ENCODE measurements at regions not wholly inside any gene's neighbourhood (a gene's known extent, or its start where the extent isn't known, plus 50 kb on each side); places are given as distances from the start of the nearest gene placed in this dataset.

- FAIRE-seq = no peak
Observed at GRCh38 chr4:149140841-149141240, 674.8 kb downstream of the IQCM start.

GRCh38 chr4:149136951-149137620, 678.6 kb downstream of the IQCM start:
- no peak for DNase-seq (ENCODE audit: extremely low spot score, insufficient read length, low read depth)

More at GRCh38 chr4:149140841-149141240, 674.8 kb downstream of the IQCM start:
- DNase-seq (ENCODE audit: extremely low spot score, insufficient read length, low read depth) = no peak

GRCh38 chr4:149135062-149135461, 680.6 kb downstream of the IQCM start:
- no peak for DNase-seq (ENCODE audit: extremely low spot score, insufficient read length, low read depth)
- no peak for FAIRE-seq

More at GRCh38 chr4:149136951-149137620, 678.6 kb downstream of the IQCM start:
- no peak for FAIRE-seq

- FAIRE-seq = no peak
- no peak for DNase-seq (ENCODE audit: extremely low spot score, insufficient read length, low read depth)
Observed at GRCh38 chr4:149121023-149121404, 678.8 kb upstream of the NR3C2 start.

GRCh38 chr4:149120331-149121022, 678.3 kb upstream of the NR3C2 start:
- FAIRE-seq = no peak
- no peak for DNase-seq (ENCODE audit: extremely low spot score, insufficient read length, low read depth)

- FAIRE-seq (no peak), DNase-seq (ENCODE audit: extremely low spot score, insufficient read length, low read depth) (no peak)
Observed at GRCh38 chr4:149116806-149117205, 674.6 kb upstream of the NR3C2 start.

GRCh38 chr4:149113804-149114430, 671.7 kb upstream of the NR3C2 start:
- DNase-seq (ENCODE audit: extremely low spot score, insufficient read length, low read depth) = no peak
- no peak for FAIRE-seq

- no peak for FAIRE-seq
- DNase-seq (ENCODE audit: extremely low spot score, insufficient read length, low read depth) = no peak
Observed at GRCh38 chr4:149112109-149112508, 669.9 kb upstream of the NR3C2 start.

GRCh38 chr4:149110481-149110880, 668.3 kb upstream of the NR3C2 start:
- no peak for FAIRE-seq
- no peak for DNase-seq (ENCODE audit: extremely low spot score, insufficient read length, low read depth)

GRCh38 chr4:149108626-149109025, 666.4 kb upstream of the NR3C2 start:
- FAIRE-seq (no peak), DNase-seq (ENCODE audit: extremely low spot score, insufficient read length, low read depth) (no peak)

GRCh38 chr4:149102765-149103164, 660.6 kb upstream of the NR3C2 start:
- FAIRE-seq = no peak

GRCh38 chr4:149101649-149102048, 659.4 kb upstream of the NR3C2 start:
- no peak for DNase-seq (ENCODE audit: extremely low spot score, insufficient read length, low read depth)
- FAIRE-seq = no peak

More at GRCh38 chr4:149102765-149103164, 660.6 kb upstream of the NR3C2 start:
- no peak for DNase-seq (ENCODE audit: extremely low spot score, insufficient read length, low read depth)

- DNase-seq (ENCODE audit: extremely low spot score, insufficient read length, low read depth) = no peak
- no peak for FAIRE-seq
Observed at GRCh38 chr4:149095811-149096210, 653.6 kb upstream of the NR3C2 start.

- FAIRE-seq (no peak), DNase-seq (ENCODE audit: extremely low spot score, insufficient read length, low read depth) (no peak)
Observed at GRCh38 chr4:149095001-149095400, 652.8 kb upstream of the NR3C2 start.

- no peak for FAIRE-seq
- DNase-seq (ENCODE audit: extremely low spot score, insufficient read length, low read depth) = no peak
Observed at GRCh38 chr4:149084144-149084543, 641.9 kb upstream of the NR3C2 start.

- no peak for FAIRE-seq
- DNase-seq (ENCODE audit: extremely low spot score, insufficient read length, low read depth) = no peak
Observed at GRCh38 chr4:149077181-149077580, 635.0 kb upstream of the NR3C2 start.

- DNase-seq (ENCODE audit: extremely low spot score, insufficient read length, low read depth) = no peak
- FAIRE-seq = no peak
Observed at GRCh38 chr4:149076401-149076800, 634.2 kb upstream of the NR3C2 start.

GRCh38 chr4:149072384-149072783, 630.2 kb upstream of the NR3C2 start:
- no peak for DNase-seq (ENCODE audit: extremely low spot score, insufficient read length, low read depth)
- no peak for FAIRE-seq

- FAIRE-seq = no peak
- no peak for DNase-seq (ENCODE audit: extremely low spot score, insufficient read length, low read depth)
Observed at GRCh38 chr4:149065753-149066152, 623.5 kb upstream of the NR3C2 start.

- no peak for DNase-seq (ENCODE audit: extremely low spot score, insufficient read length, low read depth)
Observed at GRCh38 chr4:149062997-149063396, 620.8 kb upstream of the NR3C2 start.

GRCh38 chr4:149057594-149057993, 615.4 kb upstream of the NR3C2 start:
- no peak for FAIRE-seq
- DNase-seq (ENCODE audit: extremely low spot score, insufficient read length, low read depth) = no peak

More at GRCh38 chr4:149062997-149063396, 620.8 kb upstream of the NR3C2 start:
- FAIRE-seq = no peak

Data from GM18507 (cell line).